CD4-positive, alpha-beta T cell treated with Interleukin-17A for 4 hours (primary cell): ENCODE measurements at regions not wholly inside any gene's neighbourhood (a gene's known extent, or its start where the extent isn't known, plus 50 kb on each side); places are given as distances from the start of the nearest gene placed in this dataset.
"Not testable (repeated sequence)": the region's sequence is repeated elsewhere in the genome, so short reads cannot be mapped to it uniquely, and the experiment has no call there.

Source experiments
- DNase-seq: peaks from one replicate; pipeline ENCODE4 v3.0.0-alpha.2; 2020; ENCODE audit warnings: mixed read lengths

DNA sequence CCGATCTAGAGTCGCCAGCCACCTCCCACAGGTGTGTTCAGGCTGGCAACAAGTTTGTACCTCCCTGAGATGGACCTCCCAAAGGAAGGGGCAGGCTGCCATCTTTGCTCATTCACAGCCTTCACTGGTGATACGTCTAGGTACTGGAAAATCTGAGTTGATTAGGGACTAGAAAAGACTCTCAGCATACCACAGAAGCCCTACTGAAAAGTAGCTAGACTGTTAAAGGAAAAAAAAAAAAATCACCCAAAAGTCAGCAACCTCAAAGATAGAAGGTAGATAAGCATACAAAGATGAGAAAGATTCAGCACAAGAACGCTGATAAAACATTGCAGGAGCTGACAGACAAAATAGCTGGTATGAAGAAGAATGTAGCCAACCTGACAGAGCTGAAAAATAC, 128.6 kb upstream of the WDR75 start:
- no peak for DNase-seq

DNA sequence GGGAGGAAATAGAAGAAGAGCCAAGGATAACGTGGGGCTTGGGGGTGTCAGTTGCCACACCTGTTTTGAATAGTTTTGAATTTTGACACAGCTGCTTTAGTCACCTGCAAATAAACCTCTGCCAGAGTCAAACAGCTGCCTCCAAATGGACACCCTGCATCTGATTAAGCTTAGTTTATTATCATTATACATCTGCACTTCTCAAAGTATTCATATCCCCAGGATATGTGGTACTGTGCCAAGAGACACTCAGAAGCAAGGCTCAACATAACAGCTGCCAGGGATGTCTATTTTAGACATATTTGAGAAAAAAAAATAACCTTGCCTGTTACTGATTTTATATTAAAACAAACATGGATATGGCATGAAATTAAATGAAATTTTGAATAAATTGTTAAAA, 122.5 kb upstream of the WDR75 start:
- DNase-seq = no peak

DNA sequence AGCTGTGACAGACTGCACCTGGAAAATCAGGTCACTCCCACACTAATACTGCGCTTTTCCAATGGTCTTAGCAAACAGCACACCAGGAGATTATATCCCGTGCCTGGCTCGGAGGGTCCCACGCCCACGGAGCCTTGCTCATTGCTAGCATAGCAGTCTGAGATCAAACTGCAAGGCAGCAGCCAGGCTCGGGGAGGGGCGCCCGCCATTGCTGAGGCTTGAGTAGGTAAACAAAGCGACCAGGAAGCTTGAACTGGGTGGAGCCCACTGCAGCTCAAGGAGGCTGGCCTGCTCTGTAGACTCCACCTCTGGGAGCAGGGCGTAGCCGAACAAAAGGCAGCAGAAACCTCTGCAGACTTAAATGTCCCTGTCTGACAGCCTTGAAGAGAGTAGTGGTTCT, 121.8 kb upstream of the WDR75 start:
- not testable (repeated sequence) for DNase-seq

DNA sequence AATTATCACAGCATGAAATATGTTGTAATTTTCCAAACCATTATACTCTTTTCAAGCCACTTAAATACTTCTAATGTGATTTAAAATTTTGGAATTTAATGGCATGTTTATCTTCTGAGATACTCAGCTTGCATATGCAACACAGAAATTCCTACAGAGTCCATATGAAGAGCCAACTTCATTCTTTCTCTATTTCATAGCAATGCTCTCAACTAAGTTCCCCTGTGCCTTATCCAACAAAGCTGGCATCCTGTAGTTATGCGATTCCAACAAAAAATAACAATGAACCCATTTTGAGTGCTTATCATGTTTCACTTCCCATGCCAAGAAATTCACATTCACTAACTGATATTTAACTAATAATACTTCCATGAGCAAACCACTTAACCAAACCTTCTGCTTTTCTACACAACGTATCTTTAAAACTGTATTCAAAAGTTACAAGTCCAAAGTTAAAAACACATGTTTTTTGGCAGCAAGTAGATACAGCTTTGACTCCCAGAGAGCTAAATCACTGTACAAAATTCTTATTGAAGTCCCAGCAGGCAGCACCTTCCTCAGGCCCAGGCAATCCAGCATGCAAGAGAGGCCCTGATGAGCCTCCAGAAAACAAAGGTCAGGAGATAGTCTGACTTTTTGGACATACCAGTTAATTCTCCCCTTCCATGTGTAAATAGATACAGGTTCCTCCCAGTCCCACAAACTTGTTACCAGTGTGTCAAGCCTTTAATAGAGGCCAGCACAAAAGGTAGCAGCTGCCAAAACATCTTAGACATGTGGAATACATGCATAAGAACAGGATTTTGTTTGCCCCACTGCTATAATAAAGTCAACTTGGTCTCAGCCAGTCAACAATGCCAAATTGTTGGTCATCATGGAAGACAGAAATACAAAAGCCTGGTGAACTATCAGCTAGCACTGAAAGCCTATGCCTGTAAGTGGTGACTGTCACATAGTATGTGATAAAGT, 113.1 kb upstream of the WDR75 start:
- no peak for DNase-seq

DNA sequence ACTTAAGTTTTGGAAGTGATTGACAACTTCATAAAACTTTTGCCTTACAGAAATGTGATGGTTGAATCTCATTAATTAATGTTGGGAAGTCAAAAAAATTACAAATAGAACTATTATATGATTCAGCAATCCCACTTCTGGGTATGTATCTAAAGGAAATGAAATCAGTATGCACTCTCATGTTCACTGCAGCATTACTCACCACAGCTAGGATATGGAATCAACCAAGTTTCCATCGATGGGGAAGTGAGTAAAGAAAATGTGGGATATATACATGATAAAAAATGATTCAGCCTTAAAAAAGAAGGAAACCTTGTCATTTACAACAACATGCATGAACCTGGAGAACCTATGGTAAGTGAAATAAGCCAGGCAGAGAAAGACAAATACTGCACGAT, 112.4 kb upstream of the WDR75 start:
- no peak for DNase-seq

DNA sequence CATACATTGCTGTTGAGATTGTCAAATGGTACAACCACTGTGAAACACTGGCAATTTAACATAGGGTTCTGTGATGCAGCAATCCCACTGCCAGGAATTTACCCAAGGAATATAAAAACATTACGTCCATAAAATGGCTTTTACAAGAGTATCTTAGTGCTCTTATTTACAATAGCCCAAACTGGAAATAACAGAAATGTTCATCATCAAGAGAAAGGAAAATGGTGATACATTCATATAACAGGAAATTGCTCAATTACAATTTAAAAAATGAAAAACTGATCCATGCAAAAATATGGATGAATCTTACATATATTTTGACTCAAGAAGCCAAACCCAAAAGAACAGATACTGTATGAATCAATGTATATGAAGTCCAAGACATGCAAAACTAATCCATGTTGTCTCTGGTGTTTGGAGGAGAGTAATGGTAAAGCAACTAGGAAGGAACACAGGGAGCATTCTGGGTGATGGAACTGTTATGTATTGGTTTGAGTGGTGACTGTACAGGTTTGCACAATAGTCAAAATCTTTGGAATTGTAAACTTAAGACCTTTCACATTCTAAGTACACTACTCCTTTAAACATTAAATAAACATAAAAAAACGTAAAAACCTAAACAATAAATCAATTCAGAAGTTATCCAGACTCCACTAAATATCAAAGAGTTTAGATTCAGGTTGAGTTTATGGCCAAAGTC, 104.8 kb upstream of the WDR75 start:
- no peak for DNase-seq

DNA sequence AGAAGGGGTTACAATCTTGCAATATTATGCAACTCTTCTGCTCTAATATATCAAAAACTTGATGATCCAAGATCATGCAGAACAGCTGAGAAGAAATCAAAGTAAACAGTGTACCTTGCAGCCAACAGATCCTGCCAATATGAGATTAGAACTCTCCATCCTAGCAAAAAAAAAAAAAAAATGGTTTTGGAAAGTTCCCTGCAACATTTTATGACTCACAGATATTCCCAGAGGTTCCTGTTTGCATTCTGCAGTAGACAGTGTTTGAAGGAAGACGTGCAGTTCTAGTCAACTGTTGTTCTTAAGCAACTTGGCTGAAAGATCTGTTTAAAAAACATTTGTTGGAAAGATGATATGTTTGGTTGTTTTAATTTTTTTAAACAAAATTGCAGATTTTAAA, 103.6 kb upstream of the WDR75 start:
- DNase-seq = no peak

DNA sequence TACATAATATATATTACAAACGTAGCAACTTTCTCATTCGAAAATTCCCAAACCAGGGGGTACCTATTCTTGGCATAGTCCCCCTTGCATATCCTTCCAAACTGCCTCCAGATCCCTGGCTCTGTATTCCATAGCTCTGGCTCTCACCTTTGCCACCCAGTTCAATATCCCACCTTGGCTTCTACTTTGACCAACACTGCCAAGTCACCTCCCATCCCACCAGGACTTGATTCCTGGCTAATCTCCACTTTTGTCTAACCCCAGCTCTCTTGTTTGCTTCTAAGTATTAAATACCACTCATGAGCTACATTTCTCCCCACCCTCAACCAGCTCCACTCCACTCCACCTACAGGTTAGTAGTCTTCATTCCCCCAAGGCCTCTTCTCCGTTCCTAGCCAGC, 103.2 kb upstream of the WDR75 start:
- no peak for DNase-seq

DNA sequence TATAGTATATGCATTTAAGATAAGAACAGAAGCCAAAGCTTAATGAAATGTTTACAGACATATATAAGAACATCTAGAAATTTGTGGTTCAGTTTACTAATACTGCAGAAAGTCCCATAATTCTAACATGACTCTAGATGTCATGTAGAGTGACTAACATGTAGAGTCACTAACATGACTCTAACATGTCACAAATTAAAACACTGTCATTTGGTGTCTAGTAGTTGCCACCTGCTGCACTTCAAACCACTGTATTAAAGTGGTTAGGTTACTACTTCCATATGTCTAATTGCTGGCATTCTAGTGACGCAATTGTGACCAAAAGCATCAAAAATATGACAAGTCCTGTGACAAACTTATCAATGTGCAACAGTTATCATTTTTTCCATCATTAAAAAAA, 100.2 kb upstream of the WDR75 start:
- DNase-seq = no peak

DNA sequence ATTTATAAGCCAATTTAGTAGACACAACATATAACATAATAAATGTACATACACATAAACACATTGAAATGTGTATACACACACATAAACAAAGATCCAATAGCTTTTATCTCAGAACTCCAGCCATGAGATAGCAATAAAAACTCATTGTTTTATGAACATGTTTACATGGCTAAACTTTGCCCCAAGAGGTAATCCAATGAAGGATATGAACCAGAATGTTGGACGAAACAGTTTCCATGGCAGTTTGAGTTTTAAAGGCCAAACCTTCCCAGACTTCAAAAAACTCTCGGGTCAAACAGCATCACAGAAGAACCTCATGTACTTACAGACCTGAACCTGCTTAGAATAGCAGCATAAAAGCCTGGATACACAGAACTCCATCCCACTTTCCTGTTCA, 97.2 kb upstream of the WDR75 start:
- DNase-seq = no peak

DNA sequence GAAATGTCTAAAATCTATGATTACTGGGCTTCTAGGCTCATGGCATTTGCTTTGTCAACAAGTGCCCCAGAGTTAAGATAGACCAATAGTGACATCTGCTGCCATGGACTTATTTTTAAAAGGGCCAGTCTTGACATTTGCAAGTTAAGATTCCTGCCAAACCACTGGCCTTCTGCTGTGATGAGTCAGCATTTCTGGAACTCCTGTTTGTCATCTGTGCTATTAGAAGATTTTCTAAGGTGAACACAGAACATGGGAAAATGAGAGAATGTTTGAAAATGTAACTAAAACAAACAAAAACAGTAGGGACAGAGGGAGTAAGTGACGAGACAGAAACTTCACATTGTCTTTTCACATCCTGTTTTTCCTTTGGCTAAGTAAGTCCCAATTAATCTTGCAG, 93.7 kb upstream of the WDR75 start:
- peak; percentile 30 for DNase-seq

DNA sequence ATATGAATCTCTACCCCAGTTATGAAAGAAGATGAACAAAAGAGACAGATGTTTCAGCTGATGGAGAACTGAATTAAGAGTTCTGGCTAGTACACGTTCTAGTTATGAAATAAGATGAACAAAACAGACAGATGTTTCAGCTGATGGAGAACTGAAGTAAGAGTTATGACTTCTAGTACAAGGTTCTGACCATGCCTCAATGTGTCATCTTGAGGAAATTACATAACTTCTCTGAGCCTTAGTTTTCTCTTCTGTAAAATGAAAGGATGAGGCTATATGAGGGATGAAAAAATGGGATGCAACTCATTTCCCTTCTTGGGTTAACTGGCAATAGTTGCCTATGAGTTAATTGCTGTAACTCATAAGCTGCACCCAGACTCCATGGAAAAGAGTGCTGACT, 92.9 kb upstream of the WDR75 start:
- no peak for DNase-seq

DNA sequence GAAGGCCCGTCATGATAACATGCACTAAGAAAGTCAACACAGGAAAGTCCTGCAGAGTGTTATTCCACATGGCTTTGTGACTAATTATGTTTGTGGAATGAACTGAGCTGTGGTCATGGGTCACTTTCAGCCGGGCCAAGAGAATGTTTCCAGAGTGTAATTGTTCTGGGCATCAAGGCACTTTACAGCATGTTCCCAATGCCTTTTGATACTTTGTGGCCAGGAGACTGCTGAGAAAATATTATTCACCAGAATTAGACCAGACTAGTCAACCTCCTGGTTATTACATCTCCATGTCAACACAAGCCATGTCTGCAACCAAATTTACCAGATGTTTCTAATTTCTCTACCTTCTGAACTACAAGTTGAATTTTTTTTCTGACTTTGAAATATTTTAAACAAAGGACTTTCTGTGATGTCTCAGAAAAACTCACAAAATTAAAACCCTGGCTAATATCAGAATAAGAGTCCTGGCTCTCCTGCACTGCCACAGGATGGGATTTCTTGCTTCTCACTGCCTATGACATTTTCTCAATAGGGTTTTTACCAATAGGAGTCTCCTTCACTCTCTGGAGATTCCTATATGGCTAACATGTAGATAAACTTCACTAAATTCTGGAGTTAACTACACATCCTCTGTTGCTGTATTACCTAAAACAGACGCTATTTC, 90.6 kb upstream of the WDR75 start:
- no peak for DNase-seq

DNA sequence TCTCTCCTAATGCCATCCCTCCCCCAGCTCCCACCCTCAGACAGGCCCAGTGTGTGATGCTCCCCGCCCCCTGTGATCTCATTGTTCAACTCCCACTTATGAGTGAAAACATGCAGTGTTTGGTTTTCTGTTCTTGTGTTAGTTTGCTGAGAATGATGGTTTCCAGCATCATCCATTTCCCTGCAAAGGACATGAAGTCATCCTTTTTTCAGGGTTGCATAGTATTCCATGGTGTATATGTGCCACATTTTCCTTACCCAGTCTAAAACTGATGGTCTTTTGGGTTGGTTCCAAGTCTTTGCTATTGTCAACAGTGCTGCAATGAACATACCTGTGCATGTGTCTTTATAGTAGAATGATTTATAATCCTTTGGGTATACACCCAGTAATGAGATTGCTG, 89.3 kb upstream of the WDR75 start:
- DNase-seq = not testable (repeated sequence)

DNA sequence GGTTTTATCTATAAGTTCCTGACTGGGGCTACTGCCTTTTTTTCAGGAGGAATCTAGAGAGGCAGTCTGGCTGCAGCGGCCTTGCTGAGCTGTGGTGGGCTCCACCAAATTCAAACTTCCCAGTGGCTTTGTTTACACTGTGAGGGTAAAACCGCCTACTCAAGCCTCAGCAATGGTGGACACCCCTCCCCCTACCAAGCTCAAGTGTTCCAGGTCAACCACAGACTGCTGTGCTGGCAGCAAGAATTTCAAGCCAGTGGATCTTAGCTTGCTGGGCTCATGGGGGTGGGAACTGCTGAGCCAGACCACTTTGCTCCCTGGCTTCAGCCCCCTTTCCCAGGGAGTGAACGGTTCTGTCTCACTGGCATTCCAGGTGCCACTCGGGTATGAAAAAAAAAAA, 83.9 kb upstream of the WDR75 start:
- not testable (repeated sequence) for DNase-seq

DNA sequence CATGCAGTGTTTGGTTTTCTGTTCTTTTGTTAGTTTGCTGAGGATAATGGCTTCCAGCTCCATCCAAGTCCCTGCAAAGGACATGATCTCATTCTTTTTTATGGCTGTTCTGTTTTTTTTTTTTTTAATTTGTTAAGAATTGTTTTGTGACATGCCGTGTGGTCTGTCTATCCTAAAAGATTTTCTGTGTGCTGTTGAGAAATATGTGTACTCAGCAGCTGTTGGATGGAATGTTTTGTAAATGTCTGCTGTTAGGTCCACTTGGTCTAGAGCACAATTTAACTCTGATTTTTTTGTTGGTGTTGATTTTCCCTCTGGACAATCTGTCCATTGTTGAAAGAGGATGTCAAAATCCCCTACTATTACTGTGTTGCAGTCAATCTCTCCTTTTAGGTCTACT, 80.4 kb upstream of the WDR75 start:
- no peak for DNase-seq

DNA sequence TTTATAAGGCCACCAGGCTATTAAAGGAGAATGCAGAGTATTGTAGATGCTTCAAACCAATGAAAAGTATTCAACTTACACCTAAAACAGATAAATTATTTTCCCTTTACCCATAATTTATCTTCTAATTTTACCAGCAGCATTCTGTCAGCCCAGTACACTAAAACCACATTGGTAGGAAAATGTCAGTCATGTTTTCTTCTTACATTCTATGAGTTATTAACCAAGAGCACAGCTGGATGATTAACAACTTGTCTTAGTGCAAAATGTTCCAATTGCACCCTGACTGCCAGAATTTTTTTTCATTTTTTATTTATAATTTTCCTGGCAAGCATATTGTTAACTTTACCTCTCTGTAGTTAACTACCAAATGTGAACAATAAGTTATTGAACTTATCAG, 79.0 kb upstream of the WDR75 start:
- DNase-seq = no peak

DNA sequence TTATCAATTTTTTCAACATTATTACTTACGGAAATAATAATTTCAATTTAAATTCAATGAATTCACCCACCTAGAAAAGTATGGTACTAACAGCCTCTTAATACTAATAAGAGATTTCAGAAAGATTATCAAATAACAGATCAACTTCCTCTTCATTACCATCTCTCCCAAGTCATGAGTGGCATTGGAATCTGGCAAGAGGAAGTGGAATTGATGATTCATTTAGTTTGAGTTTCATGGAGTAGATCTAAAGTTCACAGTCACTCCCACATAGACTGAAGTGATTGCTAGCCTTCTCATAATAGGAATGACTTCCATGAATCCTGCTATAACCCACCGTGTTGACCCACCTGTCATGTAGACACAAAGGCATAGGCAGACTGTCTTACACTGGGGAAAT, 77.7 kb upstream of the WDR75 start:
- no peak for DNase-seq

DNA sequence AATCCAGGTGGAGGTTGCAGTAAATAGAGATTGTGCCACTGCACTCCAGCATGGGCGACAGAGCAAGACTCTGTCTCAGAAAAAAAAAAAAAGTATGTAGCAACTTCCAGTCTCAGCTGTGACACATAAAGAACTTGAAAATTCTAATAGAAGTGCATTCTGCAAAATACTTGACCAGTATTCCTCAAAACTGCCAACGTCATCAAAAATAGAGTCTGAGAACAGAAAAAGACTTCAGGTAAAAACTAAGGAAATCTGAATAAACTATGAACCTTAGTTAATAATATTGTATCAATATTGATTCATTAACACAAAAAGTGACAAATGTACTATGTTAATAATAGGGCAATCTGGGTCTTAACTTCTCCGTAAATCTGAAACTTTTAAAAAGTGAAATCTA, 76.7 kb upstream of the WDR75 start:
- DNase-seq = no peak

DNA sequence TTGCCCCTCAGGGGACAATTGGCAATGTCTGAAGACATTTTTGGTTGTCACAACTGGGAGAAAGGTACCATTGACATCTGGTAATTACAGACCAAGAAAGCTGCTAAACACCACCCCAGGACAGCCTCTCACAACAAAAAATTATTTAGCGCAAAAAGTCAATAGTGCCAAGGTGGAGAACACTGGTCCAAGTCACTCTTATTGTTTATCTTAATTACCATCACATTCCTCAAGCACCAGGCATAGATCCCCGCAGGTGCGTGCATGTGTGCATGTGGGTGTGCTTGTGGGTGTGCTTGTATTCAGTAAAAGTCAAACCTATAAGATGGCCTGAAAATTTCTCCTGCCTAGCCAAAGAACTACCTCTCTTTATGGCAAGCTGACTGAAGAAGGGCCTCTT, 74.9 kb upstream of the WDR75 start:
- DNase-seq = no peak

DNA sequence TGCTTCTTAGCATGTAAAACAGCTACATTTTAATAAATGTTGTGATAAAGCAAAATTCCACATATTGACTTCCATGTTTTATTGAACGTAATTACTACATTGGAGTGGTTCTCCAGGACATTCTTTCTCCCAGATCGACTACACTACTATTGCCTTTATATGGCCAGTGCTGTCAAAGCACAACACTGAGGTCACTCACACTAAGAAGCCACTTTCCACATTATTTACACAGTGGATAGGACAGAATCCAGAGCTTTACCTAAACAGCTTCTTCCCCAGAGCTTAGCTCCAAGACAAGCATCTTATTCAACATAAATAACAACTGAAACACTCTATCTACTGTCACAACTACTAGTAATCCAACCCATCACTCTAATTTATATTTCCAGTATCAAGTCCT, 73.9 kb upstream of the WDR75 start:
- no peak for DNase-seq

DNA sequence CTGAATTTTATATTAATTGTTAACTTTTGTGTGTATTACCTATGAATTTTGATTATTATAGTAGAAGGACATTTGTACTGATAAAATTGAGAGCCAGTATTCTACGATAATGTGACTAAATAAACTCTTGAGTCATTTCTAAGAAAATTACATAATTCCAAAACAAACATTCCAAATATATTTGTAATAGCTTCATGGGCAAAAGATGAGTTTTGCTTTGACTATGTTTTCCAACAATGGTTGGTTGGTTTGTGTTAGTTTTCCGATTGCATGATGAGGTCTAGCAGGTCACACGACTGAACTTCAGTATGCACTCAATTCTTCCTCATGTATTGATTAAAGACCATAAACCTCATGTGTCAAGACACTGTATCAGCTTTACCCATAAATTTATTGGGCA, 71.7 kb upstream of the WDR75 start:
- no peak for DNase-seq

DNA sequence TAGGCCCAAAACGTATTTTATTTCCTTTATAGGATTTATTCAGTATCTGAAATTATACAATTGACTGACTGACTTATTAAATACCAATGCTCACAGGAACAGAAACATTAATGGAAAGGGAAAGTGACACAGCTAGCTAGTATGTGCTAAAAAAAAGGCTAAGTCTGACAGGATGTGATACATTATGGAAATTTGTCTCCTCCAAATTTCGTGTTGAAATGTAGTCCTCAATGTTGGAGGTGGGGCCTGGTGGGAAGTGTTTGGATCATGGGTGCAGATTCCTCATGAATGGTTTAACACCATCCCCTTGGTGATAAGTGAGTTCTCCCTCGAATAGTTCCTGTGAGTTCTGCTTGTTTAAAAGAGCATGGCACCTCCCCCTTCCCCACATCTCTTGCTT, 70.6 kb upstream of the WDR75 start:
- DNase-seq = no peak

DNA sequence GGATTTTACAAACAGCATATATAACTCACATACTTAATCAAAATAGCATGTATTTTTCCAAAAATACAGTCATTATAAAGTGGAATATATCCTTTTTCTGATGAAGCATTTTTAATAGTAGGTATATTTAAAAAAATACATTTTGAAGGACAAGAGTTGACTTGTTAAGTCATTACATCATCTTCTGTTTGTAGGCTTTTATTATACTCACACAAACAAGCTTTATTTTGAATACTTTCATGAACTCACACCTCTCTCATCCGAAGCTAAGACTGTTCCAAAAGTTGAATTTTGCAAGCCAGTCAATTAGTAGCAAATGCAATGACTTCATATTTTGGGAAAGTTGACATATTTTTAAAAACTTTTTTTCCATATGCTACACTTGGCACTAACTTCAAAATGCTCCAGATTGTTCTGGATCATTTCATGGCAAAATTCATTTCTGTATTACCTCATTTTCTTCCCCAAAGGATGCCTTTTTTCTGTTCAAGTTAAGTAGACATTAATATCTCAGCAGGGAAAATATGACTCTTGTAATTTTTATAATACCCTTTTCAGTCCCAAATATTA, 68.5 kb upstream of the WDR75 start:
- DNase-seq = no peak
